GM20000 (cell line): ENCODE measurements at regions not wholly inside any gene's neighbourhood (a gene's known extent, or its start where the extent isn't known, plus 50 kb on each side); places are given as distances from the start of the nearest gene placed in this dataset.

Source experiments
- DNase-seq: peaks from one replicate; pipeline ENCODE4 v3.0.0; 2012; ENCODE audit warnings: low spot score
- CTCF ChIP-seq: IDR thresholded peaks from 2 replicates; pipeline ENCODE4 v1.5.1; 2012; ENCODE audit warnings: mild to moderate bottlenecking, control low read depth; ENCODE audit errors: extremely low read depth, missing control alignments

DNA sequence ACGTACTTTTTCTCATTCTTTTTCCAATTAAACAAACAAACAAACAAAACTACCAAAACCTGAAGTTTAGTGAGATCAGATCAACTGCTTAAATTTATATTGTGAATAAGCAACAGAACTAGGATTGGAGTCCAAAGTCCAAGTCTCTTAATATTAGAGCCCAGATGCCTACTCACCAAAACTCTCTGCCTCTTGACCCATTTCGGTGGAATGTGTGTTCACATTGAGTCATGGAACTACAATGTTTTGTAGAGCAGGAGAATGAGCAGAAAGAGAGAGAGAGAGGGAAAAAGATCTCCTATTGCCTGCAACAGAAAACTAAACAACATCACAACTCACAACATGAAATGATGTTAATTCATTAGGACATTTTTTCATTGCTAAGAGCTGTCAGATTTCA is 751.1 kb downstream of the TLR4 start:
- DNase-seq: no peak
- no peak for TF ChIP-seq CTCF

DNA sequence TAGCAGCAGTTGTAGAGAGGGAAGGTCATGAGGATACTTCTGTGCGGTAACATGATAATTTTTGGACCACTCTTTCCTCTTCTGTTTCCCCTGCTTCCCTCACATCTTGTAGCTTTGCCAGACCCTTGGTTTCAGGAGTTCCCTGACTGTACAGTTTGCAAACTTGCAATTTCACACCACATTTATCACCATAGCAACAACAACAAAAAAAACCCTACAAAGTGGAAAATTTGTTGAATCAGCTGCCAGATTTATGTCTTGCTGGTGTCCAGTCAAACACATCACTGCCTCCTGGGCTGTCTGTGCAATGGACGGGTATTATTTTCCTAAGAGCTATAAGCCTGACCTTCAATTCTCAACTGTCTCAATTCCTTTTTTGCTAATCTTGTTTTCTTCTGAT is 751.6 kb downstream of the TLR4 start:
- no peak for TF ChIP-seq CTCF
- DNase-seq: no peak

- DNase-seq: no peak
- no peak for TF ChIP-seq CTCF
These were observed 753.2 kb downstream of the TLR4 start for GRCh38 chr9:118457171-118458000.

DNA sequence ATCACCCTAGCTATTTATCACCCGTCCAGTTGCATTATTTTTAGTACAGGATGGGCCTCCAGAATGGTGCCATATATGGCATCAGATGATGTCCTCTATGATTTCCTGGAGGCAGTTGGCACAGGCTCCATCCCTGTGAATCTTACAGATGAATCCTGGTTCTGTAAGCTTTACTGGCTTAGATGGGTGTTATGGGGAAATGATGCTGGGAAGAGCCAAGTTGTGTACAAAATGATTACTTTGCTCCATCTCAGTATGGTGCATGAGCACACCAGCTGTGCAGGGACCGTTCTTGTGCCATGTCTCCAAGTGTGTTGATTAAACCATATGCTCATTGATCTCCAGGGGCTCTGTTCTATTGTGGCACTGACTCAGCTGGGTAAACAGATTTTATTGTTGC is 755.7 kb downstream of the TLR4 start:
- no peak for DNase-seq
- TF ChIP-seq CTCF: no peak

- no peak for DNase-seq
- no peak for TF ChIP-seq CTCF
These were observed 759.2 kb downstream of the TLR4 start for GRCh38 chr9:118463419-118463818.

DNA sequence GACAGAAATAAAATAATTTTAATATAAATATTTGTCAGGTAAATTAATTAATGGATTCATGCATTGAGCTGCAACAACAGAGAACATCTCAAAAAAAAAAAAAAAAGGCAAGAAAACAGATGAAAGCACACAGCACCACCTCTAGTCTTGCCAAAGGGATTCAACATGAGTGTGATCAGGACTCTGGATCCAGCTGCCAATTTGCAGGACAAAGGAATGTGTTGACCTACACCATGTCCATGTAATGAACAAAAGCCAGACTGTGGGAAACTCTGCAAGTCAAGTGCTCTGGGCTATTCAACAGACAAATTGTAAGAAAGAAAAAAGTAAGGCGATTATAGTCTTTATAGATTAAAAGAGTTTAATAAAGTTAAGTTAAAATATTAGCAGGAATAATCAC is 769.3 kb downstream of the TLR4 start:
- no peak for DNase-seq
- no peak for TF ChIP-seq CTCF

- DNase-seq: no peak
- TF ChIP-seq CTCF: no peak
These were observed 774.5 kb downstream of the TLR4 start for GRCh38 chr9:118478752-118479151.
